Fibroblast of pulmonary artery (primary cell): ENCODE measurements at regions not wholly inside any gene's neighbourhood (a gene's known extent, or its start where the extent isn't known, plus 50 kb on each side); places are given as distances from the start of the nearest gene placed in this dataset.

ENCODE experiments used
- DNase-seq: peaks from one replicate; pipeline ENCODE4 v3.0.0-alpha.2; 2010; ENCODE audit warnings: low read depth
- H3K4me3 ChIP-seq: replicated peaks from 2 replicates; pipeline ENCODE4 v1.5.1; 2011; ENCODE audit warnings: low read depth, mild to moderate bottlenecking, control low read depth, low read length, moderate library complexity
- CTCF ChIP-seq: IDR thresholded peaks from 2 replicates; pipeline ENCODE4 v1.5.1; 2011; ENCODE audit warnings: mild to moderate bottlenecking, control low read depth, low read length, inconsistent platforms; ENCODE audit errors: missing control alignments

- no peak for TF ChIP-seq CTCF
- DNase-seq = no peak
- no peak overlapping the region for H3K4me3 ChIP-seq
Observed at GRCh38 chrX:113133316-113133715, 292.7 kb upstream of the AMOT start.

- H3K4me3 ChIP-seq = no peak overlapping the region
- no peak for TF ChIP-seq CTCF
- DNase-seq = no peak
Observed at GRCh38 chrX:113124693-113125092, 284.1 kb upstream of the AMOT start.

DNA sequence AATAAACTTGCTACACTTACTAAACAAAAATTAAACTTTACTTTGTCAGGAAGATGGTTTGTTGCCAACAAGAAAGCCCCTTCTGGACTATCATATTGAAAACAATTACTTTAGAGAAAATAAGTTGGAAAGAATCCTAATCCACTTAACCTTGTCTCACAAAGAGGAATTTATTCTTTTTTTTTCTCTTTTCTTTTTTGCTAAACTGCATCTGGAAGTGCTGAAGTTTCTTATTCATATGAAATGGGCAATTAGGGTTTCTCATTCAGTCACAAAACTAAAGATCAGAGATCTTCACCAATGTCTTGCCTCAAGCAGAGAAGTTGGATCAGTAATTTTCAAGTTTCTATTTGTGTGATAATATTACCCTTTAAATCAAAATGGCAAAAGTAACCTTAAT, 234.9 kb upstream of the AMOT start:
- no peak for TF ChIP-seq CTCF
- DNase-seq = no peak
- H3K4me3 ChIP-seq = no peak overlapping the region

DNA sequence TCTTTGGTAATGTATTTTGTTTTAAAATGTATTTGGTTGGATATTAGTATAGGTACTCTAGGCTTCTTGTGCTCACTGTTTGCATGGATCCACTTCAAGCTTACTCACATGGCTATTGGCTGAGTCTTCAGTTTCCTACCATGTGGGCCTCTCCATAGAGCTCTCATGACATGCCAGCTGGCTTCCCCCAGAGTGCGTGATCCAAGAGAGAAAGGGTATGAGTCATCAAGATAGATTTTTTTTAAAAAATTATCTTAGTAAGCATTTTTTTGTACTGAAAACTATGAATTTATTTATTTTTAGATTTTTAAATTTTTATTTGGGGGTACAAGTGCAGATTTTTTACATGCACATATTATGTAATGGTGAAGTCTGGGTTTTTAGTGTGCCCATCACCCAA, 219.1 kb upstream of the AMOT start:
- no peak overlapping the region for H3K4me3 ChIP-seq
- no peak for TF ChIP-seq CTCF
- DNase-seq = no peak

DNA sequence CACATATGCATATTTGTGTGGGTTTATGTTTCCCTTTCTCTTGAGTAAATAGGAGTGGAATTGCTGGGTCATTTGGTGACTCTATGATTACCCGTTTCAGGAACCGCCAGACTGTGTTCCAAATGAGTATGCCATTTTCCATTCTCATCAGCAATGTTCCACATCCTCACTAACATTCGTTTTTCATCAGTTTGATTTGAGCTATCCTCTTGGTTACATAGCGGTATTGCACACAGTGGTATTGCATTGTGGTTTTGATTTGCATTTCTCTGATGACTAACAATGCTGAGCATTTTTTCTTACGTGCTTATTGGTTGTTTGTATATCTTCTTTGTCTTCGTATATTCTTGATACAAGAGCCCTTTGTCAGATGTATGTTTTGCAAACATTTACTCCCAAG, 218.0 kb upstream of the AMOT start:
- TF ChIP-seq CTCF = no peak
- no peak overlapping the region for H3K4me3 ChIP-seq
- DNase-seq = no peak

GRCh38 chrX:113048896-113049295, 208.3 kb upstream of the AMOT start:
- no peak for TF ChIP-seq CTCF
- no peak for DNase-seq
- no peak overlapping the region for H3K4me3 ChIP-seq

- TF ChIP-seq CTCF = no peak
- no peak overlapping the region for H3K4me3 ChIP-seq
- DNase-seq = no peak
Observed at GRCh38 chrX:113048480-113048879, 207.8 kb upstream of the AMOT start.
